ENCODE measurements at regions not wholly inside any gene's neighbourhood (a gene's known extent, or its start where the extent isn't known, plus 50 kb on each side); places are given as distances from the start of the nearest gene placed in this dataset.

- no peaks in the 10 kb centered on the region for H3K36me3 ChIP-seq (ENCODE audit: control insufficient read depth in 1 of 2, insufficient read depth in 2 of 2, low read length in 2 of 2)
- H2AFZ ChIP-seq (ENCODE audit: low read depth, low read length, poor library complexity, severe bottlenecking): no peak overlapping the region
- TF ChIP-seq EZH2 (IDR thresholded peaks at IDR 0.05) (no peak), MAX (IDR thresholded peaks at IDR 0.05) (no peak), CEBPB (IDR thresholded peaks at IDR 0.05; ENCODE audit: low read depth) (no peak), JUND (IDR thresholded peaks at IDR 0.05) (no peak)
- H3K4me1 ChIP-seq (ENCODE audit: control insufficient read depth in 1 of 2, insufficient read depth in 2 of 2, low read length in 2 of 2): no peaks in the 10 kb centered on the region
- POLR2A ChIA-PET: no interaction called here
- H4K20me1 ChIP-seq (ENCODE audit: insufficient read depth): no peaks in the 10 kb centered on the region
- H3K27me3 ChIP-seq (ENCODE audit: insufficient read depth, low read length): no peaks in the 10 kb centered on the region
- intact Hi-C loops (cut with micrococcal nuclease): no loop called here
- H3K27ac ChIP-seq (ENCODE audit: low read depth, low read length): no peak overlapping the region
- H3K4me3 ChIP-seq (replicated peaks in 1 of 2; ENCODE audit: low read depth in 1 of 2, low read length in 2 of 2): no peak overlapping the region
- no peaks in the 10 kb centered on the region for H3K9me3 ChIP-seq (ENCODE audit: control insufficient read depth in 1 of 2, insufficient read depth in 1 of 2, low read depth in 1 of 2, low read length in 2 of 2)
- RAD21 ChIA-PET (ENCODE audit: low non-redundant PET in 1 of 2, low total read pairs in 2 of 2, uncharacterized antibody in 2 of 2, unreplicated experiment in 2 of 2): interaction anchor here in 1 of 2 experiments (0.7 kb wide), 1 partner anchor 716 kb away, joined by 8 read pairs; no protein-coding TSS in a partner anchor
- no peaks in the 10 kb centered on the region for H3K9me2 ChIP-seq (ENCODE audit: insufficient read depth)
- no peak overlapping the region for H3K9ac ChIP-seq (ENCODE audit: low read length)
- ATAC-seq (no peak), DNase-seq (ENCODE audit: low read depth, low spot score) (no peak)
- no peaks in the 10 kb centered on the region for H3K79me2 ChIP-seq (ENCODE audit: insufficient read depth, low read length)
- CTCF ChIA-PET: no interaction called here
- no peak overlapping the region for H3K4me2 ChIP-seq (ENCODE audit: low read length)
- BruUV-seq (replicated peaks): no TSS peak
Observed at GRCh38 chr4:34363842-34364241, 1880.5 kb downstream of the ARAP2 start.

- Histone ChIP-seq H3K9ac (ENCODE audit: low read length) (no peak overlapping the region), H3K27ac (ENCODE audit: low read depth, low read length) (no peak overlapping the region), H3K9me3 (ENCODE audit: control insufficient read depth in 1 of 2, insufficient read depth in 1 of 2, low read depth in 1 of 2, low read length in 2 of 2) (no peaks in the 10 kb centered on the region), H3K9me2 (ENCODE audit: insufficient read depth) (no peaks in the 10 kb centered on the region), H3K27me3 (ENCODE audit: insufficient read depth, low read length) (no peaks in the 10 kb centered on the region), H2AFZ (ENCODE audit: low read depth, low read length, poor library complexity, severe bottlenecking) (no peak overlapping the region), H4K20me1 (ENCODE audit: insufficient read depth) (no peaks in the 10 kb centered on the region), H3K4me1 (ENCODE audit: control insufficient read depth in 1 of 2, insufficient read depth in 2 of 2, low read length in 2 of 2) (no peaks in the 10 kb centered on the region), H3K4me3 (replicated peaks in 1 of 2; ENCODE audit: low read depth in 1 of 2, low read length in 2 of 2) (no peak overlapping the region), H3K79me2 (ENCODE audit: insufficient read depth, low read length) (no peaks in the 10 kb centered on the region), H3K36me3 (ENCODE audit: control insufficient read depth in 1 of 2, insufficient read depth in 2 of 2, low read length in 2 of 2) (no peaks in the 10 kb centered on the region), H3K4me2 (ENCODE audit: low read length) (no peak overlapping the region)
- no peak for ATAC-seq
- ChIA-PET POLR2A (no interaction called here), CTCF (no interaction called here), RAD21 (ENCODE audit: low non-redundant PET in 1 of 2, low total read pairs in 2 of 2, uncharacterized antibody in 2 of 2, unreplicated experiment in 2 of 2) (no interaction called here)
- no peak for DNase-seq (ENCODE audit: low read depth, low spot score)
- intact Hi-C loops (cut with micrococcal nuclease): no loop called here
- TF ChIP-seq SIN3A (IDR thresholded peaks at IDR 0.05; ENCODE audit: low read depth) (no peak), MAX (IDR thresholded peaks at IDR 0.05) (no peak), TCF7L2 (IDR thresholded peaks at IDR 0.05; ENCODE audit: borderline replicate concordance, extremely low read depth, insufficient read depth, insufficient read length) (no peak), POLR2AphosphoS5 (IDR thresholded peaks at IDR 0.05; ENCODE audit: low read depth, low read length) (no peak), ELF1 (IDR thresholded peaks at IDR 0.05; ENCODE audit: borderline replicate concordance, low read depth) (no peak), ATF3 (IDR thresholded peaks at IDR 0.05) (no peak), EZH2 (IDR thresholded peaks at IDR 0.05) (no peak), FOSL1 (IDR thresholded peaks at IDR 0.05; ENCODE audit: low read depth) (no peak), EGR1 (IDR thresholded peaks at IDR 0.05; ENCODE audit: low read depth) (no peak), ZNF274 (IDR thresholded peaks at IDR 0.05; ENCODE audit: low read depth, low read length) (no peak)
- BruUV-seq (replicated peaks): no TSS peak
Observed at GRCh38 chr4:34365946-34366345, 1878.4 kb downstream of the ARAP2 start.

Measured in HCT116 (cell line).